Effector memory CD4-positive, alpha-beta T cell (primary cell): ENCODE measurements at regions not wholly inside any gene's neighbourhood (a gene's known extent, or its start where the extent isn't known, plus 50 kb on each side); places are given as distances from the start of the nearest gene placed in this dataset.
A peak's percentile ranks its signal among the peaks of the same experiment; 100 is the strongest.
"Not testable (repeated sequence)": the region's sequence is repeated elsewhere in the genome, so short reads cannot be mapped to it uniquely, and the experiment has no call there.

Source experiments
- DNase-seq, 3 donors: peaks; one replicate each; pipeline ENCODE4 v3.0.0-alpha.2; 2020
- H3K27ac ChIP-seq: 2 replicates; pipeline ENCODE4 v1.7.0; 2013; ENCODE audit warnings: mild to moderate bottlenecking, low read length, moderate library complexity; ENCODE audit not compliant: insufficient read depth, poor library complexity, severe bottlenecking
- H3K27me3 ChIP-seq: replicated peaks from 2 replicates; pipeline ENCODE4 v1.7.0; 2013; ENCODE audit warnings: mild to moderate bottlenecking, low read length; ENCODE audit not compliant: insufficient read depth, control insufficient read depth, poor library complexity, severe bottlenecking
- H3K36me3 ChIP-seq: 2 replicates; pipeline ENCODE4 v1.7.0; 2013; ENCODE audit warnings: mild to moderate bottlenecking, low read length, moderate library complexity; ENCODE audit not compliant: control insufficient read depth, insufficient read depth
- H3K4me1 ChIP-seq: 2 replicates; pipeline ENCODE4 v1.7.0; 2013; ENCODE audit warnings: low read length, mild to moderate bottlenecking; ENCODE audit not compliant: control insufficient read depth, insufficient read depth, poor library complexity, severe bottlenecking
- H3K4me3 ChIP-seq: 2 replicates; pipeline ENCODE4 v1.7.0; 2013; ENCODE audit warnings: low read length, low read depth, mild to moderate bottlenecking; ENCODE audit not compliant: insufficient read depth, poor library complexity, severe bottlenecking
- H3K9me3 ChIP-seq: 2 replicates; pipeline ENCODE4 v1.7.0; 2013; ENCODE audit warnings: mild to moderate bottlenecking, low read length, moderate library complexity; ENCODE audit not compliant: control insufficient read depth

GRCh38 chr15:99485992-99486370 lies 79.8 kb upstream of the MEF2A start:
- H3K9me3 ChIP-seq: no peaks in the 10 kb centered on the region

DNA sequence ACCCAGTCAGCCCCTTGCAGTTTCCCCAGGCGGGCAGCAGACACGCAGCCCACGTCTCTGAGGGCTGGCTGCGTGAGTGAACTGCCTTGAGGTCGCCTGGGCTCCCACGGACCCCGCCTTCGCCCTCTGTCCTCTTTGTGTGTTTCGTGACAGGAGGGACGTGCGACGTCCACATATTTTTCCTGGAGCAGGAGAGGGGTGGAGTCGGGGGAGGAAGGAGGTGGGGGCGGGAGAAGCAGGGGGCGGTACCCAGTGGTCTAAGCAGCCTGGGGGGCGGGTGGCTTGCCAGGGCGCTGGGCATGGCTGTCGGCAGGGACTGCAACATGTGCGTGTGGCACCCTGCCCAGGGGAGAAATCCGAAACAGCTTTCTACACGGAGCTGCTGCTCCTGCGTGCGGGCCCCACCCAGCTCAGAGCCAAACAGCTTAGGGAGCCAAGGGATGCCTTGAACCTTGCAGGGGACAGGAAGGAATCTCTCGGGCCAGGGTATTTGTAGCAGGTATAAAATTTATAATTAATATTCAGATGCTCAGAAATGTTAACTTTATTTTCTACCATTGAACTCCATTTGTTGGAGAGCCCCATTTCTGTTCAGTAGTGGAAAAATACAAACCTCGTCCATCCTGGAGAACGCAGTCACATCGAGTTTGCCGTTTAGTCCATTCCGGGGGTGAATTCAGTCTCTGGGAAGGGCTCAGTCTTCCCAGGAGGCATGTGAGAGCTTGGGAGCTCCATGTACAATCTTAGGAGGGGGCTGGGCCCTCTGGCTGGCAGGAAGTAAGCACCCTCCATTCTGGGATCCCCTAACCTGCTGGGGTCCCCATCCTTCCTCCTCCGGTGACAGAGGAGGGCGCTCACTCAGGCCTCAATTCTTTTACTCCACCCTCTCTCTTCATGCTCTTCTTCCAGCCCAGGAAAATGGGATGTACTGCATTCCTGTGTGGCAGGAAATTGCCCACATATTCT lies 79.1 kb upstream of the MEF2A start:
- no peaks in the 10 kb centered on the region for H3K36me3 ChIP-seq
- no peaks in the 10 kb centered on the region for H3K4me1 ChIP-seq
- no peak overlapping the region for H3K27ac ChIP-seq
- no peaks in the 10 kb centered on the region for H3K27me3 ChIP-seq
- peak overlapping the region; percentile 29 for H3K4me3 ChIP-seq
- H3K9me3 ChIP-seq: no peaks in the 10 kb centered on the region
- DNase-seq: no peak

More at GRCh38 chr15:99485992-99486370, 79.8 kb upstream of the MEF2A start:
- Histone ChIP-seq H3K27me3 (no peaks in the 10 kb centered on the region), H3K4me1 (no peaks in the 10 kb centered on the region), H3K4me3 (no peak overlapping the region), H3K27ac (no peak overlapping the region), H3K36me3 (no peaks in the 10 kb centered on the region)
- DNase-seq: no peak

GRCh38 chr15:99487337-99487730 lies 78.5 kb upstream of the MEF2A start:
- Histone ChIP-seq H3K36me3 (no peaks in the 10 kb centered on the region), H3K4me3 (no peak overlapping the region), H3K9me3 (no peaks in the 10 kb centered on the region), H3K4me1 (no peaks in the 10 kb centered on the region), H3K27me3 (no peaks in the 10 kb centered on the region), H3K27ac (no peak overlapping the region)
- DNase-seq: no peak

GRCh38 chr15:99492275-99492674 lies 73.5 kb upstream of the MEF2A start:
- Histone ChIP-seq H3K4me3 (no peak overlapping the region), H3K27ac (no peak overlapping the region), H3K9me3 (no peaks in the 10 kb centered on the region), H3K36me3 (no peaks in the 10 kb centered on the region), H3K4me1 (no peaks in the 10 kb centered on the region), H3K27me3 (no peaks in the 10 kb centered on the region)
- DNase-seq: no peak

DNA sequence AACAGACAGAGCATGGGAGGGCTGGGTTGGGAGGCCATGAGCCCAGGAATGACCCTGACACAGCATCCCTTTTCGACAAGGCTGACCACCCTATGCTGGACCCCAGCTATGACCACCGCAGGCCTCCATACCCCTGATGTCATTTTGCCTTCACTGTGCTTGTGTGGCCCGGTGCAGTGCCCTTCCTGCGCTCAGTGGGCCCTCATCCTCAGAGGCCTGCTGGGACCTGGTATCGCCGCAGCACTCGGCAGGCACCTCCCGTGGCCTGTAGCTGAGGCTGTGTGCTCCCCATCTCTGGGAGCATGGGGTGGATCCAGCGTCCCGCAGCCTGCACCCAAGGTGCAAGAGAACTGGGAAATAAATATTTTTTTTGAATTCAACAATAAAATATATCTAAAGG lies 73.1 kb upstream of the MEF2A start:
- Histone ChIP-seq H3K27me3 (no peaks in the 10 kb centered on the region), H3K4me3 (no peak overlapping the region), H3K27ac (no peak overlapping the region), H3K36me3 (no peaks in the 10 kb centered on the region), H3K4me1 (no peaks in the 10 kb centered on the region), H3K9me3 (no peaks in the 10 kb centered on the region)
- DNase-seq: no peak

DNA sequence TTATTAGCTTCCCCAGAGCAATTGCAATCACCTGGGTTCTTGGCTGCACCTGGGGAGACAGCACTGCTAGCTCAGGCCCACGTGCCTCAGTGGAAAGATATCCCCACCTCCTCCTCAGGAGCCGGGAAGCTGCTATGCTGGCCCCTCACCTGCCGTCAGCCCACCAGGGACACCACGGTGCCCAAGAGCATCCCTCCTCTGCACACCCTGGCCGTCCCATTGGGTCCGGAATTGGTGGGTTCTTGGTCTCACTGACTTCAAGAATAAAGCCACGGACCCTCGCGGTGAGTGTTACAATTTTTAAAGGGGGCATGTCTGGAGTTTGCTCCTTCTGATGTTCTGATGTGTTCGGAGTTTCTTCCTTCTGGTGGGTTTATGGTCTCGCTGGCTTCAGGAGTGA lies 72.3 kb upstream of the MEF2A start:
- H3K27me3 ChIP-seq: no peaks in the 10 kb centered on the region
- no peaks in the 10 kb centered on the region for H3K4me1 ChIP-seq
- H3K36me3 ChIP-seq: no peaks in the 10 kb centered on the region
- H3K4me3 ChIP-seq: no peak overlapping the region
- no peaks in the 10 kb centered on the region for H3K9me3 ChIP-seq
- DNase-seq: no peak
- H3K27ac ChIP-seq: no peak overlapping the region

DNA sequence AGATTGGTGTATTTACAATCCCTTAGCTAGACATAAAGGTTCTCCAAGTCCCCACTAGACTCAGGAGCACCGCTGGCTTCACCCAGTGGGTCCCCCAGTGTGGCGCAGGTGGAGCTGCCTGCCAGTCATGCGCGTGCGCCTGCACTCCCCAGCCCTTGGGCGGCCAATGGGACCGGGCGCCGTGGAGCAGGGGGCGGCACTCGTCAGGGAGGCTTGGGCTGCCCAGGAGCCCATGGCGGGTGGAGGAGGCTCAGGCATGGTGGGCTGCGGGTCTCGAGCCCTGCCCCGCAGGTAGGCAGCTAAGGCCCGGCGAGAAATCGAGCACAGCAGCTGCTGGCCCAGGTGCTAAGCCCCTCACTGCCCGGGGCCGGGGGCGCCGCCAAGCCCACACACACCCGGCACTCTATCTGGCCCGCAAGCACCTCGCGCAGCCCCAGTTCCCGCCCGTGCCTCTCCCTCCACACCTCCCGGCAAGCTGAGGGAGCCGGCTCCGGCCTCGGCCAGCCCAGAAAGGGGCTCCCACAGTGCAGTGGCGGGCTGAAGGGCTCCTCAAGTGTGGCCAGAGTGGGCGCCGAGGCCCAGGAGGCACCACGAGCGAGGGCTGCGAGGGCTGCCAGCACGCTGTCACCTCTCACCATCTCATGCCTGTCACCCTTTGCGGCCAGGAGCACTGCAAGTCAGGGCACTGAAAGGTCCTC lies 71.1 kb upstream of the MEF2A start:
- not testable (repeated sequence) for H3K4me1 ChIP-seq, H3K27me3 ChIP-seq, H3K4me3 ChIP-seq, DNase-seq, H3K36me3 ChIP-seq, H3K9me3 ChIP-seq, H3K27ac ChIP-seq

GRCh38 chr15:99495430-99496301 lies 70.1 kb upstream of the MEF2A start:
- H3K27me3 ChIP-seq: no peaks in the 10 kb centered on the region
- H3K27ac ChIP-seq: no peak overlapping the region
- H3K4me3 ChIP-seq: no peak overlapping the region
- no peak for DNase-seq
- no peaks in the 10 kb centered on the region for H3K36me3 ChIP-seq
- H3K4me1 ChIP-seq: no peaks in the 10 kb centered on the region
- no peaks in the 10 kb centered on the region for H3K9me3 ChIP-seq

DNA sequence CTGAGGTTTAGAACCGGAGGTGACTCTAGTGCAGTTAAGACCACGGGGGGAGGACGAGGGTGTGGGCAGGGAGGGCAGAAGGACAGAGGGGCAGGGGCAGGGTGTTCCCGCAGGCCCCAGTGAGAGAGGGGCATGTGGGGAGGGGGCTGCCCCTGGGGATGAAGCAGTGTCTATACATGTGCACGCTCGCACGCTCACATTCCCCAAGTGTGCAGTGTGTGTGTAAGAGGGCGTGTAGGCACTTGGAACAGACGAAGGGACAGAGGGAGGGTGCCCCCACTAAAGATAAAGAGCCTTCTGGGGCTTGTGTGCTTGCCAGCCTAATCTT lies 69.5 kb upstream of the MEF2A start:
- Histone ChIP-seq H3K36me3 (no peaks in the 10 kb centered on the region), H3K4me1 (no peaks in the 10 kb centered on the region), H3K27me3 (no peaks in the 10 kb centered on the region), H3K9me3 (no peaks in the 10 kb centered on the region), H3K27ac (no peak overlapping the region), H3K4me3 (no peak overlapping the region)
- no peak for DNase-seq
